SK-N-SH (cell line): ENCODE measurements at regions not wholly inside any gene's neighbourhood (a gene's known extent, or its start where the extent isn't known, plus 50 kb on each side); places are given as distances from the start of the nearest gene placed in this dataset.

Source experiments
- CTCF ChIA-PET: fragments of 300-600, 350-600 bp; formaldehyde crosslinking; extraction: SDS; loops from one replicate; lab custom pipeline; 2021; lab: Yijun Ruan, JAX
- POLR2A ChIA-PET: fragments of 350-600 bp; sonication (Branson Sonifier 250); formaldehyde crosslinking; extraction: SDS; loops from one replicate; lab custom pipeline; 2020; ENCODE audit warnings: antibody characterized with exemption, inconsistent platforms; lab: Yijun Ruan, JAX
- DNase-seq: peaks from one replicate; pipeline ENCODE4 v3.0.0; 2012
- H2AFZ ChIP-seq: fragments of 200-600 bp; sonication (generic); 2 replicates; pipeline ENCODE4 v1.8.1; 2016; ENCODE audit warnings: antibody characterized with exemption, mild to moderate bottlenecking, low read depth
- H3F3A ChIP-seq: fragments of 200-600 bp; sonication (generic); replicated peaks from 2 replicates; pipeline ENCODE3; 2016; ENCODE audit warnings: antibody characterized with exemption, mild to moderate bottlenecking; ENCODE audit not compliant: insufficient read depth
- H3K27ac ChIP-seq, 2 experiments: fragments of 200-500 bp in 1 of 2; fragments of 200-600 bp in 1 of 2; sonication (Bioruptor generic) in 1 of 2; sonication (generic), shearing (Covaris generic) in 1 of 2; 2 replicates each; pipeline versions ENCODE4 v1.5.1 to v1.6.1; 2014 to 2016; ENCODE audit warnings: low read depth in 2 of 2, inconsistent platforms in 1 of 2, low read length in 1 of 2, mild to moderate bottlenecking in 1 of 2, mixed read lengths in 1 of 2
- H3K27me3 ChIP-seq: fragments of 200-600 bp; sonication (generic), shearing (Covaris generic); 2 replicates; pipeline ENCODE4 v1.6.1; 2016; ENCODE audit warnings: mixed run types; ENCODE audit not compliant: insufficient read depth
- H3K36me3 ChIP-seq, 2 experiments: fragments of 200-500 bp in 1 of 2; fragments of 200-600 bp in 1 of 2; sonication (Bioruptor generic) in 1 of 2; sonication (generic) in 1 of 2; replicated peaks in 1 of 2; 2 replicates each; pipeline versions ENCODE3 to v1.5.1; 2014 to 2016; ENCODE audit warnings: low read length in 1 of 2, mild to moderate bottlenecking in 1 of 2; ENCODE audit not compliant: insufficient read depth in 2 of 2, control insufficient read depth in 1 of 2
- H3K4me1 ChIP-seq, 2 experiments: fragments of 200-500 bp in 1 of 2; fragments of 200-600 bp in 1 of 2; sonication (Bioruptor generic) in 1 of 2; sonication (generic), shearing (Covaris generic) in 1 of 2; 2 replicates each; pipeline versions ENCODE4 v1.5.1 to v1.6.1; 2014 to 2016; ENCODE audit warnings: low read depth in 1 of 2, low read length in 1 of 2, mixed run types in 1 of 2; ENCODE audit not compliant: insufficient read depth in 2 of 2, control insufficient read depth in 1 of 2
- H3K4me2 ChIP-seq: fragments of 200-600 bp; sonication (generic), shearing (Covaris generic); 2 replicates; pipeline ENCODE4 v1.6.1; 2017; ENCODE audit warnings: mixed run types
- H3K4me3 ChIP-seq, 2 experiments: fragments of 200-500 bp in 1 of 2; fragments of 200-600 bp in 1 of 2; sonication (Bioruptor generic) in 1 of 2; sonication (generic), shearing (Covaris generic) in 1 of 2; 2 replicates each; pipeline versions ENCODE4 v1.5.1 to v1.8.1; 2014 to 2016; ENCODE audit warnings: low read depth in 2 of 2, inconsistent platforms in 1 of 2, low read length in 1 of 2, mild to moderate bottlenecking in 1 of 2, mixed read lengths in 1 of 2, moderate library complexity in 1 of 2
- H3K79me2 ChIP-seq: fragments of 200-600 bp; sonication (generic); 2 replicates; pipeline ENCODE4 v1.8.1; 2017; ENCODE audit warnings: mild to moderate bottlenecking; ENCODE audit not compliant: insufficient read depth
- H3K9ac ChIP-seq: fragments of 200-600 bp; sonication (generic); 2 replicates; pipeline ENCODE4 v1.6.1; 2017; ENCODE audit warnings: mixed run types
- H3K9me2 ChIP-seq: fragments of 200-600 bp; sonication (generic); 2 replicates; pipeline ENCODE4 v1.6.1; 2017; ENCODE audit warnings: mixed run types
- H3K9me3 ChIP-seq: fragments of 200-600 bp; sonication (generic); 2 replicates; pipeline ENCODE4 v1.6.1; 2017; ENCODE audit warnings: mixed run types, mild to moderate bottlenecking, moderate library complexity
- H4K20me1 ChIP-seq: fragments of 200-600 bp; sonication (generic); 2 replicates; pipeline ENCODE4 v1.6.1; 2017; ENCODE audit warnings: mild to moderate bottlenecking, mixed run types; ENCODE audit not compliant: insufficient read depth
- CHD2 ChIP-seq: fragments of 150-350 bp; IDR thresholded peaks from 2 replicates; pipeline ENCODE4 v1.6.1; 2018; ENCODE audit warnings: low read length; ENCODE audit not compliant: partially characterized antibody
- ELF1 ChIP-seq: IDR thresholded peaks from 2 replicates; pipeline ENCODE4 v1.4.0; 2012
- EP300 ChIP-seq, 2 experiments: IDR thresholded peaks; 2 replicates each; pipeline versions ENCODE4 v1.4.0 to v1.6.1; 2012; ENCODE audit warnings: borderline replicate concordance in 1 of 2, low read depth in 1 of 2, low read length in 1 of 2
- EZH2phosphoT487 ChIP-seq: fragments of 200-600 bp; sonication (generic); IDR thresholded peaks from 2 replicates; pipeline ENCODE4 v1.6.1; 2017; ENCODE audit warnings: low read depth, mixed run types, mild to moderate bottlenecking, antibody characterized with exemption, moderate library complexity, borderline replicate concordance
- FOSL2 ChIP-seq: IDR thresholded peaks from 2 replicates; pipeline ENCODE4 v1.4.0; 2012; ENCODE audit warnings: low read depth, mild to moderate bottlenecking, moderate library complexity, borderline replicate concordance
- FOXJ3 ChIP-seq: sonication (generic); formaldehyde crosslinking; IDR thresholded peaks from 2 replicates; pipeline ENCODE4 v1.5.1; 2020; ENCODE audit warnings: mild to moderate bottlenecking, missing genetic modification reagents
- MXI1 ChIP-seq: IDR thresholded peaks from 2 replicates; pipeline ENCODE4 v1.6.1; 2012; ENCODE audit warnings: mild to moderate bottlenecking, low read depth, low read length, improper control_type of control experiment
- NFIC ChIP-seq: IDR thresholded peaks from 2 replicates; pipeline ENCODE4 v1.4.0; 2012; ENCODE audit warnings: borderline replicate concordance
- RAD21 ChIP-seq: IDR thresholded peaks from 2 replicates; pipeline ENCODE4 v1.6.1; 2012; ENCODE audit warnings: mild to moderate bottlenecking, low read length
- RCOR1 ChIP-seq: fragments of 150-350 bp; IDR thresholded peaks from 2 replicates; pipeline ENCODE4 v1.6.1; 2017; ENCODE audit warnings: antibody characterized with exemption, low read length
- REST ChIP-seq: IDR thresholded peaks from 2 replicates; pipeline ENCODE4 v1.6.1; 2012; ENCODE audit warnings: mild to moderate bottlenecking, low read depth, low read length, moderate library complexity
- TAF1 ChIP-seq: IDR thresholded peaks from 2 replicates; pipeline ENCODE4 v1.6.1; 2012; ENCODE audit warnings: low read depth, mild to moderate bottlenecking, low read length, moderate library complexity, borderline replicate concordance
- TCF12 ChIP-seq: IDR thresholded peaks from 2 replicates; pipeline ENCODE4 v1.4.0; 2012
- TEAD4 ChIP-seq: IDR thresholded peaks from 2 replicates; pipeline ENCODE4 v1.4.0; 2012; ENCODE audit warnings: mild to moderate bottlenecking, borderline replicate concordance; ENCODE audit not compliant: insufficient read depth
- USF1 ChIP-seq: IDR thresholded peaks from 2 replicates; pipeline ENCODE4 v1.4.0; 2012; ENCODE audit warnings: low read depth, borderline replicate concordance
- USF2 ChIP-seq: fragments of 150-350 bp; IDR thresholded peaks from 2 replicates; pipeline ENCODE4 v1.6.1; 2017; ENCODE audit warnings: antibody characterized with exemption, low read length, low read depth, borderline replicate concordance
- YY1 ChIP-seq: IDR thresholded peaks from 2 replicates; pipeline ENCODE4 v1.4.0; 2012; ENCODE audit warnings: low read depth, mild to moderate bottlenecking
- WGBS: methylation state at CpG from one replicate; pipeline ENCODE4 v1.1.6; 2017; ENCODE audit warnings: low lambda C conversion rate; 5-methylcytosine and 5-hydroxymethylcytosine counted together
- TF ChIP-seq, protein P1 (sequence below): IDR thresholded peaks from 2 replicates; pipeline ENCODE4; 2012

DNA sequence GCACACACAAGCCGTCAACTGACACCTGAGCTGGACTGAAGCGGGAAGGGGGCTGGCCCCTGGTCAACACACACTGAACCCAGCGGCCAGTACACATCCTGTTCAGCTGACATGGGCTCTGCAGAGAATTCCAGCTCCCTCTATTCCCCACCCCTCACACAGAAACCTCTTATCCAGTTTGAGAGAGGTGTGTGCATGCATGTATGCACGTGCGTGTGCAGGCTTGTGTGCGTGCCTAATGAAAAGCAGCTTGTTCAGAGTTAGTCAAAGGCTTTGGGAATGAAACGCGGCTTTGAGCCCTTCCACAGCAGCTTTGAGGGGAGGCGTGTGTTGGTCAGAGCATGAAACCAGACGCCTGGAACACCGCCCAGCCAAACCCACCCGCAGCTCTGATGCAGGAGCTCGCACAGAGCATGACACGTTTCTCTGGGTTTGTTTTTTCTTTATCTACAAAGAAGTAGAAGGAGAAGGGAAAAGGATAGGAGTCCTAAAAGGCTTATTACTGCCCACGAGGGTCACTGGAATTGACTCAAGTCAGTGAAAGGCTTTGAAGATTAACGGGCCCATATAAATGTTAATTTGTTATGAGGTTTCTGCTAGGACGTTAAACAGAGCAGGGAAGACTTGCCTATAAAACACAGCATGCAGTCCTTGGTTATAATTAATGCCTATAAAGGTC is 184.2 kb downstream of the ETS2 start:
- Histone ChIP-seq H3K4me3 (no peak overlapping the region), H3K9me3 (no peaks in the 10 kb centered on the region), H2AFZ (no peak overlapping the region), H3K36me3 (no peaks in the 10 kb centered on the region), H3K27me3 (no peaks in the 10 kb centered on the region), H3F3A (peaks cover 22% of the 10 kb centered on the region), H3K4me1 (peaks cover 41 to 92% of the 10 kb centered on the region in 2 experiments), H3K27ac (peak overlapping the region in 1 of 2 experiments; percentile 99; a peak in 2 of 4 replicates), H3K9ac (no peak overlapping the region), H4K20me1 (no peaks in the 10 kb centered on the region; the same call in 1 of the 2 replicates), H3K4me2 (peak overlapping the region; percentile 55), H3K9me2 (no peaks in the 10 kb centered on the region), H3K79me2 (no peaks in the 10 kb centered on the region)
- CTCF ChIA-PET, result interaction anchor here (0.6 to 7.9 kb wide), 12 partner anchors 15 to 256 kb away, joined by 3 to 42 read pairs (median 3); partner anchors contain the start of gene ETS2
- POLR2A ChIA-PET, result interaction anchor here (0.5 to 1.9 kb wide), 15 partner anchors 8 to 228 kb away, joined by 3 to 13 read pairs (median 3); partner anchors contain the start of gene PSMG1
- DNase-seq, result peak; percentile 77
- TF ChIP-seq RCOR1, result peak; percentile 69; the same call in 1 of the 2 replicates
- TF ChIP-seq FOSL2, result no peak
- peak; percentile 18 to 60; a peak in 2 of 4 replicates for TF ChIP-seq EP300 (IDR thresholded peaks at IDR 0.05; ENCODE audit: borderline replicate concordance in 1 of 2, low read depth in 1 of 2, low read length in 1 of 2)
- TF ChIP-seq MXI1, result peak; percentile 78
- TF ChIP-seq TCF12, result peak; percentile 77
- peak; percentile 46; the same call in 1 of the 2 replicates for TF ChIP-seq NFIC
- peak; percentile 76 for TF ChIP-seq FOXJ3 (CRISPR knock-in tag)
- TF ChIP-seq USF2, result no peak
- TF ChIP-seq TAF1, result no peak
- TF ChIP-seq, protein P1, sequence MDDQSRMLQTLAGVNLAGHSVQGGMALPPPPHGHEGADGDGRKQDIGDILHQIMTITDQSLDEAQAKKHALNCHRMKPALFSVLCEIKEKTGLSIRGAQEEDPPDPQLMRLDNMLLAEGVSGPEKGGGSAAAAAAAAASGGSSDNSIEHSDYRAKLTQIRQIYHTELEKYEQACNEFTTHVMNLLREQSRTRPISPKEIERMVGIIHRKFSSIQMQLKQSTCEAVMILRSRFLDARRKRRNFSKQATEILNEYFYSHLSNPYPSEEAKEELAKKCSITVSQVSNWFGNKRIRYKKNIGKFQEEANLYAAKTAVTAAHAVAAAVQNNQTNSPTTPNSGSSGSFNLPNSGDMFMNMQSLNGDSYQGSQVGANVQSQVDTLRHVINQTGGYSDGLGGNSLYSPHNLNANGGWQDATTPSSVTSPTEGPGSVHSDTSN, result peak; percentile 14; the same call in 1 of the 2 replicates
- 24% methylated on average over 15 of the region's 17 CpGs for WGBS

DNA sequence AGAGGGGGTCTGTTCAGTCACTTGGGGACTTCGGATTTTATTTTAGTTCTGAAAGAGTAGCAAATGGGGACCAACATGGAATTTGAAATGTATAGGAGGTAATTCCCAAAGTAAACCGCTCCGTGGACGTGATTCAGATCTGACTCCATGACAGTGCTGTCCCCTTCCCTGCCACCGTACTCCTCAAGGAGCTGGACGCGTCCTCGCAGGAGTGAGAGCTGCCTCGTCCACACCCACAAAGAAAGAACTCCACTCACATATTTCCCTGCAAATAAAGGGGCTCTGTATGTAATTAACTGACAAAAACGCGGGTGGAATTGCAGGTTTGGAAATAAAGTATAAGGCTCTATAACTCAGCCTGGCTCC is 183.6 kb downstream of the ETS2 start:
- DNase-seq, result no peak
- CTCF ChIA-PET, result interaction anchor here (0.9 to 7.9 kb wide), 8 partner anchors 16 to 255 kb away, joined by 3 to 42 read pairs (median 4); partner anchors contain the start of gene ETS2
- H3K27ac ChIP-seq, result peak overlapping the region in 1 of 2 experiments; percentile 99; a peak in 2 of 4 replicates
- peaks cover 43 to 96% of the 10 kb centered on the region in 2 experiments for H3K4me1 ChIP-seq
- peak overlapping the region; percentile 55; the same call in 1 of the 2 replicates for H3K4me2 ChIP-seq
- 83% methylated on average over 11 of the region's 11 CpGs for WGBS
- H3K9me3 ChIP-seq, result no peaks in the 10 kb centered on the region
- no peaks in the 10 kb centered on the region; the same call in 1 of the 2 replicates for H4K20me1 ChIP-seq
- H3K4me3 ChIP-seq, result no peak overlapping the region
- H3K79me2 ChIP-seq, result no peaks in the 10 kb centered on the region
- no peaks in the 10 kb centered on the region for H3K27me3 ChIP-seq
- H3K36me3 ChIP-seq, result no peaks in the 10 kb centered on the region
- H3F3A ChIP-seq, result peaks cover 22% of the 10 kb centered on the region
- POLR2A ChIA-PET, result interaction anchor here (0.7 to 1.9 kb wide), 12 partner anchors 9 to 194 kb away, joined by 3 to 13 read pairs (median 4); partner anchors contain the start of gene PSMG1
- no peaks in the 10 kb centered on the region for H3K9me2 ChIP-seq
- no peak overlapping the region for H2AFZ ChIP-seq
- no peak overlapping the region for H3K9ac ChIP-seq
- TF ChIP-seq TEAD4 (no peak), EZH2phosphoT487 (no peak), YY1 (no peak), ELF1 (no peak), MXI1 (no peak), REST (no peak), CHD2 (no peak), RAD21 (no peak), USF2 (no peak), USF1 (no peak)
